HuH-7.5 (cell line): ENCODE measurements at regions not wholly inside any gene's neighbourhood (a gene's known extent, or its start where the extent isn't known, plus 50 kb on each side); places are given as distances from the start of the nearest gene placed in this dataset.
A peak's percentile ranks its signal among the peaks of the same experiment; 100 is the strongest.

ENCODE experiments used
- DNase-seq: peaks from one replicate; pipeline ENCODE4 v3.0.0; 2011; ENCODE audit warnings: low spot score

DNA sequence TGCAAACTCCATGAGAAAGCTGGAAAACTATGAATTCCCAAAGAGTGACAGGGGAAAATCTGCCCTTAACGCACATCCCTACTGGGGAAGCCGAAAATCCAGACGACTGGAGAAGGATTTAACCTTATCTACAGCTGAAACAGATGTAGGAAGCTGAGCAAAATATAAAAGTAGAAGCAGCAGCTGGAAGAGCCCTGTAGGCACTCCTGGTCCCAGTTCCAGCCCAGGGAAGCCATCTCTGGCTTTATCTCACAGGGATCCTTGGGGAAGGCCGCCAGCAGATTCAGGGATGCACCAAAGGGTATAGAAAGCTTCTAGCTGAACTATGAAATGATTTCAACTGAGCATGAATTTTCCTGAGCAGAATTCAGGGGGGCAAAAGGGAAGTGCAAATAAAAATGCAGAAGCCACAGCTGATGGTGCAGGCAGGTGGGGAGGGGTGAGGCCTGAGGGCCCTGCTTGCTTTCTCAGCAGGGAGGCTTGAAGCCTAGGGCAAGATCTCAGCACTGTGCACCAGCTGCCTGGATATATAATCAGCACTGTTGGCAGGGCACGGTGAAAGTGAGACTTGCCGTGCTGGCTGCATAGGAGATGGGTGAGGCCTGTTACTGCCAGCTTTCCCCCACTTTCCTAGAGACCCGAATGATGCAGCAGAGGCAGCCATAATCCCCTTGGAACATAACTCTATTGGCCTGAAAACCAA is 2019.5 kb upstream of the NUDT12 start:
- DNase-seq = no peak

DNA sequence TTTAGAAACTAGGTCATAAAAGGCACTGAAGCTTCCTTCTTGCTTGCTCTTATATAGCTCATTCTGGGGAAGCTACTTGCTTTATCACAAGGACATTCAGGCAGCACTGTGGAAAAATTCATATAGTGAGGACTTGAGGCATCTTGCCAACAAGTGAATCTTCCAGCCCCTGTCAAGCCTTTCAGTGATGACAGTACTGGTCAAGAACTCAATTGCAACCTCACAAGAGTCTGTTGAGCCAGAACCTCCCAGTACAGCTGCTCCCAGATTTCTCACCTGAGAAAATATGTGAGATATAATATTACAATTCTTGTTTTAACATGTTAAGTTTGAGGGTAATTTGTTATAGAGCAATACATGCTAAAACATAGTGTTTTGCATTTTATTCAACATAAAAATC is 2011.0 kb upstream of the NUDT12 start:
- DNase-seq = no peak

DNA sequence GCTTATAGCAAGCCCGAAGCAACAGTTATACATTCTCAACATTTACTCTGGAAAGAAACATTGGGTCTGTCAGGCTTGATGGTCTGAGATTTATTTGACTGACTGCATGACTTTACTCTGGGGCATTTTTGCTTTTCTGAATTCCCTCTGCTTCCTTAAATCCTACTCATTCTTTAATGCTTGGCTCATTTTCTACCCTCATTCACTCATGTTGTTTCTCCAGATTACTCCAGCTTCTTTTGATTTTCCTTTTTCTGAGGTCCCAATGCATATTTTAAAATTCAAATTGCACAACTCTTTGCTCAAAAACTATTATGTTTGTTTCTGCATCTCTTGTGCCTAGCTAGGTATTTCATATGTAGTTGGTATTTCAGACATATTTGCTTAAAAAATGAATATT is 2002.9 kb upstream of the NUDT12 start:
- no peak for DNase-seq

DNA sequence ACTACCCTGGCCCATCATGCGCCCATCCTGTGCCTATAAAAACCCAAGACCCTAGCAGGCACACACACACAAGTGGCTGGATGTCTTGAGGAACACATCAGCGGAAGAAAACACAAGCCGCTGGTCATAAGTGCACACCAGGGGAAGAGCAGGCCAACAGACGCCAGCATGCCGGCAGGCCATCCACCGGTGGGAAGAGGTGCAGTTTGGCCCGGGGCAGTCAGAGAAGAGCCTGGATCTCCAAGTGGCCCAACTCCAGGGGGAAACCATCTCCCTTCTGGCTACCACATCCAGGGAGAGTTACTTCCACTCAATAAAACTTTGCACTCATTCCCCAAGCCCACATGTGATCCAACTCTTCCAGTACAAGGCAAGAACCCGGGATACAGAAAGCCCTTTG is 2001.3 kb upstream of the NUDT12 start:
- DNase-seq = no peak

DNA sequence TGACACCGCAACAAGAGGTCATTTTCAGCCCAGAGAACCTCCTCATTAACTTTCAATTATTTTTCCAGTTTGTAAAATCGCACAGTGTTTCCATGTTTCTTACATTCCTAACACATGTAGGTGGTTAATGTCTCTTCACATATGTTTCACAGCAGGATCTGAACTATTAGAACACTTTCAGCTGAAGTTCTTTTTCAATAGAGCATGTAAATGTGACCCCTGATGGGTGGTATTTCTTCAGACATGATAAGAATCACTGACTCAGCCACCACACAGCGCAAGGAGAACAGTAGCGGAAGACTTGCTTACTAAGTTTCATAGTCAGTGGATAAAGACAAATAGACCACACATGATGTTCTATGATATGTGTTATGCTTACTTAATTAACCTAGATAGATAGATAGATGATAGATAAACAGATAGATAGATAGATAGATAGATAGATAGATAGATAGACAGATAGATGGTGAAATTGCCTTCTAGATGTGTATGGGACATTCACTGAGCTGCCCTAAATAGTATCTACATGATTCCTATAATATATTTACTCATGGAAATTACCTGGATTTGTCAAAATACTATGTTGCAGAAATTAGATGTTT is 1992.1 kb upstream of the NUDT12 start:
- no peak for DNase-seq

DNA sequence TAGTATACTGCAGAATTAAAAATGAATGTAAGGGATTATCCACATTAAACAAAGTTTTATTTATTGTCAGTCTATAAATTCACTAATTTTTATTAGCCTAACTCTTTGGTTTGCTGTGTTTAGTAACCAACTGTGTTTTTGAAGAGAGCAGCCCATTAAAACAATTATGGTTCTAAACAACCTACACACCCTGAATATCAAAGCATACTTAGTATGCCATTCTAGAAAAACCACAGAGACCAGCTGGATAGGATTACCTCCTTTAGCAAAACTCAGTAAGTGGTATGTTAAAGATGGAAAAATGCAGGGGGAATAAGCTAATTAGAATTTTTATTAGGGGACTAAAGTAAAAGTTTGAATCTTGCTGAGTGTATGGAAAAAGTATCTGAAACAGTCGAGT is 1981.7 kb upstream of the NUDT12 start:
- no peak for DNase-seq

DNA sequence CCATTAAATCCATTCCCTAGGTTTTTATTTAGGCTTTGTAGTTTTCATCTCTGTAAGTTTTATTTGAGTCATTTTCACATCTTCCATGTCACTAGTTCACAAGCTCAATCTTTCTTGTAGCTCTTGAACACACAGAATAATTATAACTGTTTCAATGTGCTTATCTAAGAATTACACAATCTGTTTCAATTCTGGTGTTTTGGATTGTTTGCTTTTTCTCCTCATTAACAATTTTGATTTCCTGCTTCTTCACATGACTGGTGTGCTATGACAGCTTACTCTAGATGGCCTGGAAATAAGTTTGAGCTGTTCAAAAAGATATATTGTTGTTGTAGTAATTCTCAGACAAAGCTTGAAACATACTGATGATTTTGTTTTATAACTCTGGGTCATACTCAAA is 1974.1 kb upstream of the NUDT12 start:
- no peak for DNase-seq

DNA sequence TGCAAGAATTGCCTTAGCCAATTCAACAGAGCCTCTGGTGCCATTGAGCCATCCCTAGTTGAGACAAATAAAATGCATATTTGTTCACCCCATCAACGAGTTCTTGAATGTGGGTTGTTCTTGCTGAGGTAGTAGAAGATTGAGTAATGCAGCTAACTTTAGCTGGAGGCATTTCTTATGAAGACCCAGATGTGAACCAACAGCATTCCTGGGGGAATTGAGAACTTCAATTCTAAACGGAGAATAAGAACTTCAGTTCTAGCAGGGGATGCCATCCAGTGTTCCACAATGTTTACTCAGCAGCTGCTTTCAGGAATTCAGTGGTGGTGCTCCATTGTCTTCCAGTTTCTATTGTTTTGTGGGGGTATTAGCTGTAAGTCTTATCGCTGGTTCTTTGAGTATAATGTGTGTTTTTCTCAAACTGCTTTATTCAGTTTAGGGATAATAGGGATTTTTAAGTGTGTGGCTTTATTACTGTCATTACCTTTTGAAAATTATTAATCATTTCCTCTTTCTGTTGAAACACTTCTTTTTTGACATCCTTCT is 1968.2 kb upstream of the NUDT12 start:
- DNase-seq = no peak

DNA sequence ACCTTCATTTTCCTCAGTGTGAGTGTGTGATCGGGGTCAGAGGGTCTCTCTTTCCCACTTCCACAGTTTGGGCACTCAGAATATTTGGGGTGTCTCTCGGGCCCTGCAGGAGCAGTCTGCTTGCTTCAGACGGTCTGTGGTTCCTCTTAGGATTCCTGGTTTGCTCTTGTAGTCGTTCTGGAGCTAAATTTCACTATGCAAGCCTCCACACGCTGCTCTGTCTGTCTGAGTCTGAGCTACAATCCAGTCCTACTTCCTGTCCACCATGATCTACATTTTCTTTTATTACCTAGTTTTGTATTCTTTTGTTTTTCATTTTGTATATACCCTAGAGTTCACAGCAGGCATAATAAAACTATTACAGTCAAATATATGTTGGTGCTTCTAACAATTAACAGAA is 1967.3 kb upstream of the NUDT12 start:
- DNase-seq = no peak

DNA sequence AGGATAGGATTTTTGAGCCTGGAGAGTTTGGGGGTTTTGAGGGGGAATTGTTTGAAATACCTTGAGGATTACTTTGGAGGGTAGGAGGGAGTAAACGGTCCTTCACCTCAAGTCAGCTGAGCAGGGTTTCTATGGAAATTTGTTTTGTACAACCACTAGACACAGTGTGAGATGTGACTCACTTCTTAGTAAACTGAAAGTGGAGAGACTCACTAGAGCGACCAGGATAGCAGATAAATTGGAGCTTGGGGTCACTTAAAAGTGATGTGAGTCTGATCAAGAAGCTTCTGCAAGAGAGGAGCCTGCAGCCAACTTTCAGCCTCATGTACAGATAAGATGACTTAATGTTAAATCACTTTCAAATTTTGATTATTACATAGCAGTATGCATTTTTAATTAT is 1945.9 kb upstream of the NUDT12 start:
- DNase-seq = no peak

DNA sequence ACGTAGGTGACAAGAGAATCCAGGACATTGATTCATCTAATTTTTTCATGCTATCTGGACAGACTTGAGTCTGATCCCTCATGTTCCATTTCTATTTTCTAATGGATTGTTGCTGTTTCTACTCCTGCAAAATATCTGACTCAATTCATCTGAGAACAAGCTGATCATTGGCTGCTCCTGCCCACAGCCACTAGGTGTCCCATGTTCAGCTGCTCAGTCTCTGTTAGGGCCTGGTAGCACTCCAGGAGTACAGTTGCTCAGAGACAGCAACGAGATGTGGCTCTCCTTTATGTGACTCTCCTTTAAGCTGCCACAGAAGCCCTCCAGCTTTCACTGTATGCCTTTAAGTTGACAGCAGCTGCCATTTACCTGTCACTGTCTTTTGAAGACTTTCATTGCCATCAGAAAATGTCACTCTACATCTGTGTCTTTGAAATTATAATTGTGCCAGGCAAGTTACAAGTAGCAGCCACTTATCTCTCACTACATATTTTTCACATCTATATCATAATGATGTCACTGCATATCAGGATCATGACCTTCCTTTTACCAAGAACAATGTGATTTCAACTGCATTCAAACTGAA is 1944.2 kb upstream of the NUDT12 start:
- peak; percentile 14 for DNase-seq

DNA sequence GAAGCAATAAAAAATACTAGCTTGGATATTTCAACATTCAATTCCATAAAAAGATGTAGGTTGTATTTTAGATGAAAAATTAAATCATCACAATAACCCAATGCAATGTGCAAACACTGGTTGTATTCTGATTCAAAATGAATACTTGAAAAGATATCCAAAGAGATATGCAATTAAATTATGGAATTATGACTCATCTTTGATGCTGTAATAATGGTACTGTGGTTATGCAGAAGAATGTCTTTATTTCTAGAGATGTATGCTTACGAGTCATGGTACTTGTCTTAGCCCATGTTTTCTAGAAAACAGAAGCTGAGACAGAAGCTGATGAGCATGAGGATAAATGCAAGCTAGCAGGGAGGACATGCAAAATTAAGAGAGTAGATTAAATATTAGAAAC is 1941.4 kb upstream of the NUDT12 start:
- no peak for DNase-seq

DNA sequence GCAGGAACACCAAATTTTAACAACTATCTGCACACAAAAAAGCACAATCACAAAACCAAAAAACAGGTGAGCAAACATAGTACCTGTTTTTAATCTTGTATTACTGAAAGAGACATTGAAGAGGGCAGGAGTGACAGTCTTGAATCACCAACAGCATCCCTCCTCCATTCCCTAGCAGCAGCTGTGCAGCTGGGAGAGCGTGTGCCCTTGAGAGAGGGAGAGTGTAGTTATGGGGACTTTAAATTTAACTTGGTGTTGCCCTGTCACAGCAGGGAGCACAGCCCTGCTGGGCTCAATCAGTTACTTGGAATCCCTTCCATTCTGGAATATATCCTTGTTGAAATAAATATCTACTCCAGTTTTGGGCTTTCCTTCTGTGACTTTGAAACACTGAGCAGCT is 1938.7 kb upstream of the NUDT12 start:
- DNase-seq = no peak

DNA sequence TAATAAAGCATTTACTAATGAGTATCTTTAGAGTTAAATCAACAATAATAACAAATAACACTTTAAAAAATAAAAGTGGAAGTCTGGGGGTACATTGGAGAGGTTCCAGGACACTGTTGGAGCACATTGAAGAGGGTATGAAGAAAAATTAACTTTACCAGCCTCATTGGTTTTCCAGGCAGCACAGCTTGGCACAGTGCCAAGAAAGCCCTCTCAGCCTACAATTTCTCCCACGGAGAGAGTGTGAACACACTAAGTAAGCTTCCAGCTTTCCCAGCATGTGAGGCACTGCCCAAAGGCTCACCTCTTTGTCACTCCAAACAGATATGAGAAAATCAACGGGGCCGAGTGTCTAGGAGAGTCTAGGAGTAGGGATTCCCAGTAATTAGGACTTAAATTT is 1912.8 kb upstream of the NUDT12 start:
- no peak for DNase-seq

DNA sequence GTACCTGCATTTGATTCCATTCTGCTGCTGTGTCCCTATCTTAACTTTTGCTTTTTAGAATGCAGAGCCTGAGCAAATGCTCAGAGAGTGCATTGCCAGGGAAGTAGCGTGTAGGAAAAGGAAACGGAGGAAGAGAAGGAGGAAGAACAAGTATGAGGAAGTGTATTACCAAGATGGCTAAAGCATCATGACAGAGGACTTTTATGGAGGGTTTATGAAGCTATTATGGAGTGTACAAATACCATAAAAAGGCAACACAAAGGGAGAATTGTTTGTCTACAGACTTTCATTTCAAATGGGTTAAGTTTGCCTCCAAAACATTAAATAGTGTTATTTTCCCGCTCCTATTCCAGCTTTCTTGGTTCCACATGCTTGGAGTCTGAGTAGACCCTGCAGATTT is 1899.8 kb upstream of the NUDT12 start:
- DNase-seq = no peak

DNA sequence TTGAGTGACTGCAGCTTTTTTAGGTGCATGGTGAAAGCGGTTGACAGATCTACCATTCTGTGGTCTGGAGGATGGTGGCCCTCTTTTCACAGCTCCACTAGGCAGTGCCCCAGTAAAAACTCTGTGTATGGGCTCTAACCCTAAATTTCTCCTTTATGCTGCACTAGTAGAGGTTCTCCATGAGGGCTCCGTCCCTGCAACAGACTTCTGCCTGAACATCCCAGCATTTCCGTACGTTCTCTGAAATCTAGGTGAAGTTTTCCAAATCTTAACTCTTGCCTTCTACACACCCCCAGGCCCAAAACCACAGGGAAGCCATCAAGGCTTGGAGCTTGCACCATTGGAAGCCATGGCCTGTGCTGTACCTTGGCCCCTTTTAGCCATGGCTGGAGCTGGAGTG is 1898.1 kb upstream of the NUDT12 start:
- DNase-seq = no peak

DNA sequence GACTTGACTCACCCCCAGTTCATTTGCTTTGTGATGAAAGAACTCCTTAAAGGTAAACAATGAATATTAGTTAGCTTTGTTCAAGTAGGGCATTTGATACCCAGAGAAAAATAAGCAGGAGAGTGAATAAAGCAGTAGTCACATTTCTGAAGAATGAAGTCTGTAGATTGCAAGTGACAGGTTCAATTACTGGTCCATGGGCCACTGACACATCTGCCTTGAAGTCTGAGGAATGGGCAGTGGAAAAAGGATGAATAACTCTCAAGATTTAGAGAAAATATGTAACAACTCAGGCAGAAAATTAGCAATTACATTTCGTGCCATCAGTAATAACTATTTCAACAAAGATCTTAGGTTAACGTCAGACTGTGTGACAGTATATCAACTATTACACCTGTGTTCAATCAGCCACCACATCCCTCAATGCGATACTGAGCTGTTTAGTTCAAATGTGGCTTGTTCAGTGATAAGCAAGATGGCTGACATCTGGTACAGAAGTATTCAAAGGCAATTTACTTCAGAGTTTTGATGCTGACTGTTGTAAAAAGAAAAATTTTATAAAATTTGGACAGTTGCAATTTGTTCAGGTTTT is 1890.7 kb upstream of the NUDT12 start:
- no peak for DNase-seq

DNA sequence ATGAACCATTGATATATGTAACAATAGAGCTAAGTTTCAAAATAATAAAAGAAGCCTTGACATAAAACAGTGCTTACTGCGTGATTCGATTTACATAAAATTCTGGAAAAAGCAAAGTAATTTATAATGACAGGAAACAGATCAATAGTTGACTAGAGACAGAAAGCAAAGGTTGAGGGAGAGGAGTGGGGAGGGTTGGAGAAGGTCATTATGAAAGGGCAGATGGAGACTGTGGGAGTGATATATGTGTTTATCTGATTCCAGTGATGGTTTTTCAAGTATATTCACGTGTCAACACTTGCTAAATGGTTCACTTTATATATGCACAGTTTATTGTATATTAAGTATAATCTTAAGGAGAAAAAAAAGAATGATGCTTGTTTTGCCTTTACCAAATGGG is 1885.7 kb upstream of the NUDT12 start:
- no peak for DNase-seq

DNA sequence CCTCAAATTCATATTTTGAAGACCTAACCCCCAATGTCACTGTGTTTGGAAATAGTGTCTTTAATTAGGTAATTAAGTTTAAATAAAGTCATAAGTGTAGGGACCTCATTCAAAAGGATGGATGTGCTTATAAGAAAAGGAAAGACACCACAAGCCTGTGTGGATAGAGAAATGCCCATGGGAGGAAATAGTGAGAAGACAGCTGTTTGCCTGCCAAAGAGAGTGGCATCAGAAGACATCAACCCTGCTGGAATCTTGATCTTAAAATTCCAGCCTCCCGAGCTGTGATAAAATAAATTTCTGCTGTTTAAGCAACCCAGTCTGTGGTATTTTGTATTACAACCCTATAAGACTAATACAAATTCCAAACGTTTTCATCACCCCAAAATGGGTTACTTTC is 1867.9 kb upstream of the NUDT12 start:
- no peak for DNase-seq

DNA sequence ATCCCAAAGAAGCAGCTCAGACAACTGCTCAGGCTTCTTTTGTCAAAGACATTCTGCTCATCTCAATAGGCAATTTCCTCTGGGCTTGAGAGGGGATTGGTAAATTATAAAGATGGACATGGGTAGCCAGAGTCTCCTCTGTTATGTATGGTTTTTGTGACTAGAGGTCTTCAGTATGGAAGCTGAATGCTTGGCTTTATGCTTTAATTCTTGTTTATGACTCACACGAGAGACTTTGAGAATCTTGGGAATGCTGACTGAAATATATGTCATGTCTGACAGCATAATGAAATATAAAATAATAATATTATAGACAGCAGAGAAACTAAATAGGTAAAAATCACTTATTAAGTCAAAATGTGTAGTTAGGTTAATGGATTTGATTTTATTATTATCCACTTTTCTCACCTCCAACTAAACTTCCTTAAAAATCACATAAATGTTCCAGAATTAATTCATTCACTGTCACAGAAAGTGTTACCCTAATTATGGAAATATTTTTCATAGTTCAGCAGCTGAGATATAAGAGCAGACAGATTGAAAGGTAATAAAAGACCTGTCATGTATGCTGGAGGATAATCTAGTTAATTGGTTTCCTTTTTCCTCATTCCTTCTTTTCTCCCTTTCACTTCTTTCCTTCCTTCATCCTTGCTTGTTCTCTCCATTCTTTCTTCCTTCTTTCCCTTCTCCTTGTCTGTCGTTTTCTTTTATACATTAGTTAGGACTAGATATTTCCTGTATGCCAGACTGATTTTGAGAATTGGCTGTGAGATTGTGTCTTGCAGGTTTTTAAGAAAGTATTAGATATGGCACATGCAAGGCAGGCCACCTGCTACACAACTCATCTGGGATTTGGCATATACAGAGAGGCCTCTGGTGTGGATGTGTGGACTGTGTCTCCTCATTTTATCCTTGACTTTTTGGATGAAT is 1866.1 kb upstream of the NUDT12 start:
- DNase-seq = no peak

DNA sequence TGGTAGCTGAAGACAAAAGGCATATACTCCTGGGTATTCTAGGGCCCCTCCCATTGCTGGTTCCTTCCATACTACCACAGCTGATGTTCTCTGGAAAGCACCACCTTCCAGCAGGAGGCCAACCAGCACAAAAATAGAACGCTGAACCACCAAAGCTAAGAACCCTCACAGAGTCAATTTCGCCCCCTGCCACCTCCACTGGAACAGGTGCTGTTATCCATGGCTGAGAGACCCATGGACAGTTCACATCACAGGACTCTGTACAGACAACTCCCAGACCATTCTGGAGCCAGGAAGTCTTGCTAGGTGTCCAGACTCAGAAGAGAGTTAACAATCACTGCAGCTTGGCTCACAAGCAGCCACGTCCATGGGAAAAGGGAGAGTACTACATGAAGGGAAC is 1851.5 kb upstream of the NUDT12 start:
- DNase-seq = no peak

DNA sequence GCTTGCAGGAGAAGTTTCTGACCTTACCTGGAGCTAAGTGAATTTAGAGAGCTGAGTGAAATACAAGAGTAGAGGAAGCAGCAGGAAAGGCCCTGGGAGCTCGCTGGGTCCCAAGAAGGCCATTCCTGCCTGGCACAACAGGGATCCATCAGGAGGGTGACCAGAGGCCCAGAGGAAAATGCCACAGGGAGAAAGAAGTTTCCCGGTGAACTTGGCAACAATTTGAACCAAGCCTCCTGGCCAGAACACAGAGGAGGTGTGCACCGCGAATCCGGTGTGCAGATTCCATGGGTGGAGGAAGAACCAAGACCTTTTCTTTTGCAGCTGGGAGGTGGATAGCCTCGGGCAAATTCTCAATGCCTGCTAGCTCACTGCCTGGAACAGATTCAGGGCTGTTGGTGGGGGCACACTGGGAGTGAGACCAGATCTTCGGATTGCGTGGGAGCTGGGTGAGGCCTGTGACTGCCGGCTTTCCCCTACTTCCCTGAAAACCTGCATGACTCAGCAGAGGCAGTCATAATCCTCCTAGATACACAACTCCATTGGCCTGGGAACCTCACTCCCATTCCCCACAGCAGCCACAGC is 1850.9 kb upstream of the NUDT12 start:
- no peak for DNase-seq
